HepG2 (cell line): ENCODE measurements at regions not wholly inside any gene's neighbourhood (a gene's known extent, or its start where the extent isn't known, plus 50 kb on each side); places are given as distances from the start of the nearest gene placed in this dataset.

ENCODE experiments used
- ATAC-seq: fragments of 200-7000 bp; cut with Tn5 transposase; 3 replicates; pipeline ENCODE4 v1.9.1; 2020; ENCODE audit warnings: mild to moderate bottlenecking, moderate library complexity
- BruUV-seq: library from RNA; stranded (reverse); fragments of 400-500 nt; replicated peaks from 2 replicates; lab custom pipeline; 2021; lab: Mats Ljungman, UMichigan
- CTCF ChIA-PET: fragments of 300-600 bp; formaldehyde crosslinking; extraction: SDS; loops from one replicate; lab custom pipeline; 2021; ENCODE audit warnings: low total read pairs, inconsistent platforms, low intra/inter-chr PET ratio; lab: Yijun Ruan, JAX
- POLR2A ChIA-PET: fragments of 350-600 bp; sonication (Branson Sonifier 250); formaldehyde crosslinking; loops from one replicate; lab custom pipeline; 2020; ENCODE audit warnings: antibody characterized with exemption, inconsistent platforms; lab: Yijun Ruan, JAX
- DNase-seq: peaks from one replicate; pipeline ENCODE4 v3.0.0-alpha.2; 2015; ENCODE audit warnings: low spot score
- FAIRE-seq: peaks from 3 replicates; lab custom pipeline; 2011; peaks lifted over from hg19 to GRCh38; lab: Jason Lieb, UNC
- H2AFZ ChIP-seq: one replicate; pipeline ENCODE4 v1.6.1; 2011; ENCODE audit warnings: low read length, inconsistent platforms
- H3K27ac ChIP-seq: fragments of 300-600 bp; 3 replicates; pipeline ENCODE4 v1.8.0; 2011; ENCODE audit warnings: mixed run types, mild to moderate bottlenecking, mixed read lengths, low read length, inconsistent platforms; ENCODE audit not compliant: insufficient read depth; ENCODE audit errors: extremely low read length
- H3K27me3 ChIP-seq, 2 experiments: fragments of 200-600 bp in 1 of 2; 2 replicates in 1 of 2; 3 replicates in 1 of 2; pipeline versions ENCODE4 v1.6.0 to v1.8.0; 2011; ENCODE audit warnings: low read length in 2 of 2, mild to moderate bottlenecking in 2 of 2, moderate library complexity in 2 of 2, inconsistent platforms in 1 of 2; ENCODE audit not compliant: insufficient read depth in 2 of 2, control insufficient read depth in 1 of 2
- H3K36me3 ChIP-seq, 2 experiments: fragments of 200-600 bp in 1 of 2; replicated peaks in 1 of 2; 2 replicates in 1 of 2; 3 replicates in 1 of 2; pipeline versions ENCODE4 v1.5.1 to v1.8.0; 2011; ENCODE audit warnings: low read length in 2 of 2, inconsistent platforms in 1 of 2; ENCODE audit not compliant: insufficient read depth in 2 of 2, control insufficient read depth in 1 of 2
- H3K4me1 ChIP-seq: 2 replicates; pipeline ENCODE4 v1.5.1; 2012; ENCODE audit warnings: low read length, inconsistent platforms; ENCODE audit not compliant: insufficient read depth
- H3K4me2 ChIP-seq: 2 replicates; pipeline ENCODE4 v1.6.0; 2011; ENCODE audit warnings: low read depth, low read length, inconsistent platforms
- H3K4me3 ChIP-seq, 3 experiments: fragments of 200-600 bp in 1 of 3; sonication (generic), shearing (Covaris generic) in 1 of 3; replicated peaks in 1 of 3; 2 replicates each; pipeline ENCODE4 v1.5.1; 2011 to 2016; ENCODE audit warnings: low read length in 3 of 3, inconsistent platforms in 2 of 3, low read depth in 2 of 3, mild to moderate bottlenecking in 2 of 3, control low read depth in 1 of 3, mixed read lengths in 1 of 3; ENCODE audit not compliant: insufficient read depth in 1 of 3
- H3K79me2 ChIP-seq: one replicate; pipeline ENCODE4 v1.6.1; 2011; ENCODE audit warnings: low read length, inconsistent platforms; ENCODE audit not compliant: insufficient read depth
- H3K9ac ChIP-seq: 2 replicates; pipeline ENCODE4 v1.6.0; 2011; ENCODE audit warnings: mild to moderate bottlenecking, low read depth, low read length, inconsistent platforms; ENCODE audit not compliant: insufficient read depth
- H3K9me3 ChIP-seq: 2 replicates; pipeline ENCODE4 v1.5.1; 2012; ENCODE audit warnings: mild to moderate bottlenecking, low read length
- H4K20me1 ChIP-seq: 2 replicates; pipeline ENCODE4 v1.6.0; 2011; ENCODE audit warnings: inconsistent platforms, mild to moderate bottlenecking, low read length, moderate library complexity; ENCODE audit not compliant: insufficient read depth
- ASH2L ChIP-seq: fragments of 300-600, 200-600 bp; sonication (generic); IDR thresholded peaks from 2 replicates; pipeline ENCODE4 v1.7.0; 2017; ENCODE audit warnings: low read depth, mild to moderate bottlenecking, moderate library complexity, mixed read lengths, low read length; ENCODE audit not compliant: insufficient read length
- NCOA1 ChIP-seq: sonication (generic); formaldehyde crosslinking; IDR thresholded peaks from 2 replicates; pipeline ENCODE4 v1.9.0; 2021; ENCODE audit warnings: missing genetic modification reagents
- SUZ12 ChIP-seq: fragments of 150-350 bp; IDR thresholded peaks from 2 replicates; pipeline ENCODE4 v1.6.1; 2014; ENCODE audit warnings: low read depth, low read length
- U2AF2 ChIP-seq: fragments of 200-400 bp; formaldehyde crosslinking; IDR thresholded peaks from 2 replicates; pipeline ENCODE4 v1.6.1; 2017; ENCODE audit warnings: low read depth, mild to moderate bottlenecking, low read length
- ZNF224 ChIP-seq: sonication (generic); formaldehyde crosslinking; IDR thresholded peaks from 2 replicates; pipeline ENCODE4 v1.5.0; 2020; ENCODE audit warnings: mild to moderate bottlenecking, missing genetic modification reagents
- WGBS: methylation state at CpG from one replicate; pipeline ENCODE4 v1.1.6; 2017; ENCODE audit warnings: low lambda C conversion rate; 5-methylcytosine and 5-hydroxymethylcytosine counted together
- in situ Hi-C: cut with HindIII; loops from 2 replicates; pipeline ENCODE4 v1.10.0; 2017; ENCODE audit warnings: low pct_unique_long_range_greater_than_20kb; ENCODE audit not compliant: extremely low pct_ligation_motif_present
- intact Hi-C: fragments of 100-400 bp; cut with micrococcal nuclease; formaldehyde crosslinking; loops from one replicate; pipeline ENCODE4 v1.10.0; 2022; ENCODE audit not compliant: unreplicated experiment
- TF ChIP-seq, protein P1 (sequence below): IDR thresholded peaks from 2 replicates; pipeline ENCODE4 v1.6.1; 2016; ENCODE audit warnings: missing compliant biosample characterization, missing genetic modification reagents, borderline replicate concordance
- TF ChIP-seq, protein P2 (sequence below): sonication (generic); formaldehyde crosslinking; conservative IDR thresholded peaks from 2 replicates; pipeline ENCODE4 v1.8.0; 2022; ENCODE audit warnings: mild to moderate bottlenecking, moderate library complexity, missing genetic modification reagents

DNA sequence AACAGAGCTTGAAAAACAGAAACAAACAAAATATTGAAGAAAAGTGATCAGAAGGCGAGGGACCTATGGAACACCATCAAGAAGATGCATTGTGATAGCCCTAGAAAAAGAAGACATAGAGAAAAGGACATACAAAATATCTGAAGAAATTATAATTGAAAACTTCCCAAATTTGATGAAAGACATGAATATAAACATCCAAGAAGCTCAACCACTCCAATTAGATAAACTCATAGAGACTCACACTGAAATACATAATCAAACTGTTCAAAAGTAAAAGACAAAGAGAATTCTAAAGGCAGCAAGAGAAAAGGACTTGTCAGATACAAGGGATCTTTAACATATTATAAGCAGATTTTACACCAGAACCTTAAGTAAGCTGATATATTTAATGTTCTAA is 869.8 kb downstream of the PCDH18 start:
- Histone ChIP-seq H4K20me1 (no peaks in the 10 kb centered on the region), H3K9me3 (no peaks in the 10 kb centered on the region), H3K4me3 (no peak overlapping the region), H3K27me3 (no peaks in the 10 kb centered on the region), H3K79me2 (no peaks in the 10 kb centered on the region), H3K27ac (no peak overlapping the region), H3K4me2 (no peak overlapping the region), H3K36me3 (no peaks in the 10 kb centered on the region), H3K9ac (no peak overlapping the region), H3K4me1 (no peaks in the 10 kb centered on the region), H2AFZ (no peak overlapping the region)
- CTCF ChIA-PET = no interaction called here
- FAIRE-seq (no peak), ATAC-seq (no peak), DNase-seq (no peak)
- 0% methylated on average over 1 of the region's 1 CpG for WGBS
- in situ Hi-C loops = no loop called here
- TF ChIP-seq ASH2L = no peak
- TF ChIP-seq SUZ12 = no peak
- TF ChIP-seq, protein P1, sequence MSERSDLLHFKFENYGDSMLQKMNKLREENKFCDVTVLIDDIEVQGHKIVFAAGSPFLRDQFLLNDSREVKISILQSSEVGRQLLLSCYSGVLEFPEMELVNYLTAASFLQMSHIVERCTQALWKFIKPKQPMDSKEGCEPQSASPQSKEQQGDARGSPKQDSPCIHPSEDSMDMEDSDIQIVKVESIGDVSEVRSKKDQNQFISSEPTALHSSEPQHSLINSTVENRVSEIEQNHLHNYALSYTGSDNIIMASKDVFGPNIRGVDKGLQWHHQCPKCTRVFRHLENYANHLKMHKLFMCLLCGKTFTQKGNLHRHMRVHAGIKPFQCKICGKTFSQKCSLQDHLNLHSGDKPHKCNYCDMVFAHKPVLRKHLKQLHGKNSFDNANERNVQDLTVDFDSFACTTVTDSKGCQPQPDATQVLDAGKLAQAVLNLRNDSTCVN (CRISPR knock-in tag) = no peak
- TF ChIP-seq U2AF2 = no peak
- TF ChIP-seq, protein P2, sequence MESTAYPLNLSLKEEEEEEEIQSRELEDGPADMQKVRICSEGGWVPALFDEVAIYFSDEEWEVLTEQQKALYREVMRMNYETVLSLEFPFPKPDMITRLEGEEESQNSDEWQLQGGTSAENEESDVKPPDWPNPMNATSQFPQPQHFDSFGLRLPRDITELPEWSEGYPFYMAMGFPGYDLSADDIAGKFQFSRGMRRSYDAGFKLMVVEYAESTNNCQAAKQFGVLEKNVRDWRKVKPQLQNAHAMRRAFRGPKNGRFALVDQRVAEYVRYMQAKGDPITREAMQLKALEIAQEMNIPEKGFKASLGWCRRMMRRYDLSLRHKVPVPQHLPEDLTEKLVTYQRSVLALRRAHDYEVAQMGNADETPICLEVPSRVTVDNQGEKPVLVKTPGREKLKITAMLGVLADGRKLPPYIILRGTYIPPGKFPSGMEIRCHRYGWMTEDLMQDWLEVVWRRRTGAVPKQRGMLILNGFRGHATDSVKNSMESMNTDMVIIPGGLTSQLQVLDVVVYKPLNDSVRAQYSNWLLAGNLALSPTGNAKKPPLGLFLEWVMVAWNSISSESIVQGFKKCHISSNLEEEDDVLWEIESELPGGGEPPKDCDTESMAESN (CRISPR knock-in tag) = no peak
- TF ChIP-seq NCOA1 (CRISPR knock-in tag) = no peak
- TF ChIP-seq ZNF224 (CRISPR knock-in tag) = no peak
- POLR2A ChIA-PET = no interaction called here
- intact Hi-C loops = no loop called here
- no TSS peak for BruUV-seq
